ENCODE measurements at regions not wholly inside any gene's neighbourhood (a gene's known extent, or its start where the extent isn't known, plus 50 kb on each side); places are given as distances from the start of the nearest gene placed in this dataset.
"Not testable (repeated sequence)": the region's sequence is repeated elsewhere in the genome, so short reads cannot be mapped to it uniquely, and the experiment has no call there.

GRCh38 chr5:43815497-43815896 is 212.5 kb downstream of the NNT start:
- TF ChIP-seq, protein P1, sequence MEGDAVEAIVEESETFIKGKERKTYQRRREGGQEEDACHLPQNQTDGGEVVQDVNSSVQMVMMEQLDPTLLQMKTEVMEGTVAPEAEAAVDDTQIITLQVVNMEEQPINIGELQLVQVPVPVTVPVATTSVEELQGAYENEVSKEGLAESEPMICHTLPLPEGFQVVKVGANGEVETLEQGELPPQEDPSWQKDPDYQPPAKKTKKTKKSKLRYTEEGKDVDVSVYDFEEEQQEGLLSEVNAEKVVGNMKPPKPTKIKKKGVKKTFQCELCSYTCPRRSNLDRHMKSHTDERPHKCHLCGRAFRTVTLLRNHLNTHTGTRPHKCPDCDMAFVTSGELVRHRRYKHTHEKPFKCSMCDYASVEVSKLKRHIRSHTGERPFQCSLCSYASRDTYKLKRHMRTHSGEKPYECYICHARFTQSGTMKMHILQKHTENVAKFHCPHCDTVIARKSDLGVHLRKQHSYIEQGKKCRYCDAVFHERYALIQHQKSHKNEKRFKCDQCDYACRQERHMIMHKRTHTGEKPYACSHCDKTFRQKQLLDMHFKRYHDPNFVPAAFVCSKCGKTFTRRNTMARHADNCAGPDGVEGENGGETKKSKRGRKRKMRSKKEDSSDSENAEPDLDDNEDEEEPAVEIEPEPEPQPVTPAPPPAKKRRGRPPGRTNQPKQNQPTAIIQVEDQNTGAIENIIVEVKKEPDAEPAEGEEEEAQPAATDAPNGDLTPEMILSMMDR (conservative IDR thresholded peaks at IDR 0.05), result no peak
- H3K27ac ChIP-seq, result no peak overlapping the region

DNA sequence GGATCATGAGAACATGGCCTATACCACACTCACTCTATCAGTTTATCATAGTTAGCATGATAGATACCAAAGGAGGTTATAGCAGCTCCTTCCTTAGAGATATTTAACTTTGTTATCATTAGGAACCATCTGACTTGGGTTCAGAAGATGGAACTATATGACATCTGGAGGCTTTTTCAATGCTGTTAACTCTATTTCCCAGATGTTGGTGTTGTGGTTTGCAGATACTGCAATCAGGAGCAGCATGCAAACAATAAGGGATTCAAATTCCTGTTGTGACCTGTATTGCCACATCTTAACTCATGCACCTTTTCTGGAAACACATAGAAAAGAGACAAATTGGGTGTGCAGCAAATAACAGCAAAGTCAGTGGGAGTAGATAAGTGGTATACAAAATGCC is 201.7 kb downstream of the NNT start:
- TF ChIP-seq, protein P1 (conservative IDR thresholded peaks at IDR 0.05), result no peak
- no peak overlapping the region for H3K27ac ChIP-seq

DNA sequence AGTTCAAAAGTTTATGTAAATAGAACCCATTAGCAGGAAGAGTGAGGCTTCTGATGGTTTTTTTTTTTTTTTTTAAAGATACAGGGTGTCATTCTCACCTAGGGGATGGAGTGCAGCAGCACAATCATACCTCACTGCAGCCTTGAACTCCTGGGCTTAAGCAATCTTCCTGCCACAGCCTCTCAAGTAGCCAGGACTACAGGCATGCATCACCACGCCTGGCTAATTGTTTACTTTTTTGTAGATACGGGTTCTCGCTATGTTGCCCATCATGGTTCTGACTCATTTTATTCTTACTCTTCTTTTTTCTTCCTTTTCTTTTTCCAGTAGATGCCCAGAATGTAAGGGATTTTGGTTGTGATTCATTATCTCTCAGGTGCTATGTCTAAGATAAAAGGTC is 201.1 kb downstream of the NNT start:
- H3K27ac ChIP-seq, result no peak overlapping the region
- TF ChIP-seq, protein P1 (conservative IDR thresholded peaks at IDR 0.05), result no peak

DNA sequence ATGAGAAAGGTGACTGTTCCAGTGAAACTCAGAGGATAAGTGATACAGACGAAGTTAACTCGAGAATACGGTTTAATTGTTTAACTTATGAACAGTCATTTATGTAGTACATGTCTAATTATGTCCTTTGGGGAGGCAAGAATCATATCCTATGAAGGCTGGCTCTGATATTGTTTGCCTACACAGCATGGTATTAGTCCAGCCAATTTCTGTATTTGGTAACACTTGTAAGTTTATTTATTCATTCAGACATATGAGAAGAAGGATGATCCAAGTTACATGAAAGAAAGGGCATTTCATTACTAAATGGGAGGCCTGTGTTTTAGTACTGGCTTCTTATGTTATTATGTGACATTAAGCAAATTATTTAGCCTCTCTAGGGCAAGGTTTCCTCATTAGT is 199.7 kb downstream of the NNT start:
- TF ChIP-seq, protein P1 (conservative IDR thresholded peaks at IDR 0.05), result no peak
- no peak overlapping the region for H3K27ac ChIP-seq

DNA sequence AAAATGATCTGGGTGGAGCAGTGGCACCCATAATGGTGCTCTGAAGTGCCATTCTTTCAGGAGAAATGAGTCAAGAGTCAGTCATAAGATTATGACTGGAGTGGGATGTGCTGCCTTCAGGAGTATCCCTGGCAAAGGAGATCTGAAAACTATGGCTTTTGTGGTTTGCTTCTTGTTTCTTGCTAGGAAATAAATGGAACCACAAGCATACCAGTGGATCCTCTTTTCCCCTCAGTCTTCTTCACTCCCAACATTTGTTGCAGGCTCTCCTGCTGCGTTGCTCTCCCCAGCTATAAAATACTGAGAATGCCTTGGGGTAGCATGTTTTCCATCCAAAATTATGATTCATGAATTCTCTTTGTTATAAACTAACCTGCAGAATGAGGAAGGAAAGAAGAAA is 199.1 kb downstream of the NNT start:
- TF ChIP-seq, protein P1 (conservative IDR thresholded peaks at IDR 0.05), result no peak
- H3K27ac ChIP-seq, result no peak overlapping the region

- TF ChIP-seq, protein P1 (conservative IDR thresholded peaks at IDR 0.05), result no peak
- H3K27ac ChIP-seq, result no peak overlapping the region
These were observed 195.8 kb downstream of the NNT start for GRCh38 chr5:43798740-43799139.

GRCh38 chr5:43791880-43792279 is 188.9 kb downstream of the NNT start:
- not testable (repeated sequence) for H3K27ac ChIP-seq

GRCh38 chr5:43785198-43785597 is 182.2 kb downstream of the NNT start:
- TF ChIP-seq, protein P1 (conservative IDR thresholded peaks at IDR 0.05), result no peak

More at GRCh38 chr5:43785198-43785597, 182.2 kb downstream of the NNT start:
- no peak overlapping the region for H3K27ac ChIP-seq

Data from VCaP (cell line).